Fibroblast of lung (primary cell): ENCODE measurements at regions not wholly inside any gene's neighbourhood (a gene's known extent, or its start where the extent isn't known, plus 50 kb on each side); places are given as distances from the start of the nearest gene placed in this dataset.

Source experiments
- EZH2 ChIP-seq: IDR thresholded peaks from 2 replicates; pipeline ENCODE4 v1.5.1; 2012; ENCODE audit warnings: low read length, control low read depth, mild to moderate bottlenecking; ENCODE audit errors: missing control alignments
- TF ChIP-seq, protein P1 (sequence below), 2 donors: IDR thresholded peaks in 1 of 2; conservative IDR thresholded peaks in 1 of 2; 1 replicate in 1 of 2; 2 replicates in 1 of 2; pipeline ENCODE4 v1.5.1; 2011 to 2012; ENCODE audit warnings: low read length in 2 of 2, control low read depth in 1 of 2, inconsistent platforms in 1 of 2, low read depth in 1 of 2, mild to moderate bottlenecking in 1 of 2

DNA sequence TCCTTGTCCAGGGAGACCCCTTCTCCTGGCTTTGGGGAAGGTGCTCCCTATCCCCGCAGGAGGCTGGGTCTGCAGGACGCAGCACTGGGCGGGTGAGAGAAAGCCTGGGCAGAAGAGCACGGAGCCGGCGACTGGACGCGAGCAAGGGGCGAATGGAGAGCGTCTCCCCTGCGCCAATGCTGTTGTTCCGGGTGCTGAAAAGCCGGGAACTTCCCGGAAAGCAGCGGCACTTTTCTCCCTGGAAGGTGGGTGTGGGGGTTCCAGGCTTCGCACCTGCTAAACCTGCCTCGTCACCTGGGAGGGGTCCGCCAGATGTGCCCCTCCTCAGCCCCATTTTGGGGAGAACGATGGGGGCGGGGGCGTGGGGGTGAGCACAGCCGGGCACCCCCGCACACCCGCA, 417.1 kb upstream of the TMTC1 start:
- TF ChIP-seq, protein P1, sequence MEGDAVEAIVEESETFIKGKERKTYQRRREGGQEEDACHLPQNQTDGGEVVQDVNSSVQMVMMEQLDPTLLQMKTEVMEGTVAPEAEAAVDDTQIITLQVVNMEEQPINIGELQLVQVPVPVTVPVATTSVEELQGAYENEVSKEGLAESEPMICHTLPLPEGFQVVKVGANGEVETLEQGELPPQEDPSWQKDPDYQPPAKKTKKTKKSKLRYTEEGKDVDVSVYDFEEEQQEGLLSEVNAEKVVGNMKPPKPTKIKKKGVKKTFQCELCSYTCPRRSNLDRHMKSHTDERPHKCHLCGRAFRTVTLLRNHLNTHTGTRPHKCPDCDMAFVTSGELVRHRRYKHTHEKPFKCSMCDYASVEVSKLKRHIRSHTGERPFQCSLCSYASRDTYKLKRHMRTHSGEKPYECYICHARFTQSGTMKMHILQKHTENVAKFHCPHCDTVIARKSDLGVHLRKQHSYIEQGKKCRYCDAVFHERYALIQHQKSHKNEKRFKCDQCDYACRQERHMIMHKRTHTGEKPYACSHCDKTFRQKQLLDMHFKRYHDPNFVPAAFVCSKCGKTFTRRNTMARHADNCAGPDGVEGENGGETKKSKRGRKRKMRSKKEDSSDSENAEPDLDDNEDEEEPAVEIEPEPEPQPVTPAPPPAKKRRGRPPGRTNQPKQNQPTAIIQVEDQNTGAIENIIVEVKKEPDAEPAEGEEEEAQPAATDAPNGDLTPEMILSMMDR (conservative IDR thresholded peaks at IDR 0.05 in 1 of 2, IDR thresholded peaks at IDR 0.05 in 1 of 2; ENCODE audit: low read depth in 1 of 2, low read length in 2 of 2), result no peak
- TF ChIP-seq EZH2, result no peak
